GM10248 (cell line): ENCODE measurements at regions not wholly inside any gene's neighbourhood (a gene's known extent, or its start where the extent isn't known, plus 50 kb on each side); places are given as distances from the start of the nearest gene placed in this dataset.

Experiments used
- CTCF ChIA-PET: fragments of 300-600 bp; sonication (Branson Sonifier 250); formaldehyde crosslinking; extraction: SDS; loops from one replicate; lab custom pipeline; 2021; ENCODE audit warnings: antibody characterized with exemption; lab: Yijun Ruan, JAX
- POLR2A ChIA-PET: fragments of 350-650 bp; sonication (Branson Sonifier 250); formaldehyde crosslinking; extraction: SDS; loops from one replicate; lab custom pipeline; 2020; ENCODE audit warnings: antibody characterized with exemption; lab: Yijun Ruan, JAX
- DNase-seq: peaks from one replicate; pipeline ENCODE4 v3.0.0; 2012; ENCODE audit errors: extremely low spot score
- TF ChIP-seq, protein P1 (sequence below): IDR thresholded peaks from 2 replicates; pipeline ENCODE4 v1.5.1; 2012; ENCODE audit warnings: mild to moderate bottlenecking, low read depth; ENCODE audit errors: extremely low read depth, missing control alignments, control extremely low read depth

DNA sequence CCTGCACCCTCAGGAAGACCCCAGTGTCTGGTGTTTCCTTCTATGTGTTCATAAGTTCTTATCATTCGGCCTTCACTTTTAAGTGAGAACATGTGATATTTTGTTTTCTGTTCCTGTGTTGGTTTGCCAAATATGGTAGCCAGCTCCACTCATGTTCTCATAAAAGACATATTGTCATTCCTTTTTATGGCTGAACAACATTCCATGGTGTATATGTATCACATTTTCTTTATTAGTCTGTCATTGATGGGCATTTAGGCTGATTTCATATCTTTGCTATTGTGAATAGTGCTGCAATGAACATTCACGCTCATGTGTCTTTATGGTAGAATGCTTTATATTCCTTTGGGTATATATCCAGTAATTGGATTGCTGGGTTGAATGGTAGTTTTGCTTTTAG lies 645.1 kb downstream of the SLC16A7 start:
- CTCF ChIA-PET: no interaction called here
- TF ChIP-seq, protein P1, sequence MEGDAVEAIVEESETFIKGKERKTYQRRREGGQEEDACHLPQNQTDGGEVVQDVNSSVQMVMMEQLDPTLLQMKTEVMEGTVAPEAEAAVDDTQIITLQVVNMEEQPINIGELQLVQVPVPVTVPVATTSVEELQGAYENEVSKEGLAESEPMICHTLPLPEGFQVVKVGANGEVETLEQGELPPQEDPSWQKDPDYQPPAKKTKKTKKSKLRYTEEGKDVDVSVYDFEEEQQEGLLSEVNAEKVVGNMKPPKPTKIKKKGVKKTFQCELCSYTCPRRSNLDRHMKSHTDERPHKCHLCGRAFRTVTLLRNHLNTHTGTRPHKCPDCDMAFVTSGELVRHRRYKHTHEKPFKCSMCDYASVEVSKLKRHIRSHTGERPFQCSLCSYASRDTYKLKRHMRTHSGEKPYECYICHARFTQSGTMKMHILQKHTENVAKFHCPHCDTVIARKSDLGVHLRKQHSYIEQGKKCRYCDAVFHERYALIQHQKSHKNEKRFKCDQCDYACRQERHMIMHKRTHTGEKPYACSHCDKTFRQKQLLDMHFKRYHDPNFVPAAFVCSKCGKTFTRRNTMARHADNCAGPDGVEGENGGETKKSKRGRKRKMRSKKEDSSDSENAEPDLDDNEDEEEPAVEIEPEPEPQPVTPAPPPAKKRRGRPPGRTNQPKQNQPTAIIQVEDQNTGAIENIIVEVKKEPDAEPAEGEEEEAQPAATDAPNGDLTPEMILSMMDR: no peak
- POLR2A ChIA-PET: no interaction called here
- DNase-seq: no peak

DNA sequence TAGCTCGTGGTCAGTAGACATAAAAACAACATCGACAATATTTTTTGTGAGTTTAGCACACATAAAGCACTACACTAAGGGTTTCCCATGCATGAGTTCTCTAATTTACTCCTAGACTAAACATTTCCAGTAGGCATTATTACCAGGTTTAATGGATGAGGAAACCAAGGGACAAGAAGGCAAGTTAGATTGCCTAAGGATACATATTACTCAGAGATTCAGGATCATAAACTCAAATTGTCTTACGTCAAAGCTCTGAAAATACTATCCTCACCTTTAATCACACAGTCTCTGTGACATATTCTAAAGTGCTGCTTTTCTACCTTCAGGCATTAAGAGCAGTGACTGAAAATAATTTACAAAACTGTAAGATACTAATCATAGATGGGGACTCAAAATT lies 655.3 kb downstream of the SLC16A7 start:
- no peak for DNase-seq
- TF ChIP-seq, protein P1: no peak
- ChIA-PET POLR2A (no interaction called here), CTCF (no interaction called here)

DNA sequence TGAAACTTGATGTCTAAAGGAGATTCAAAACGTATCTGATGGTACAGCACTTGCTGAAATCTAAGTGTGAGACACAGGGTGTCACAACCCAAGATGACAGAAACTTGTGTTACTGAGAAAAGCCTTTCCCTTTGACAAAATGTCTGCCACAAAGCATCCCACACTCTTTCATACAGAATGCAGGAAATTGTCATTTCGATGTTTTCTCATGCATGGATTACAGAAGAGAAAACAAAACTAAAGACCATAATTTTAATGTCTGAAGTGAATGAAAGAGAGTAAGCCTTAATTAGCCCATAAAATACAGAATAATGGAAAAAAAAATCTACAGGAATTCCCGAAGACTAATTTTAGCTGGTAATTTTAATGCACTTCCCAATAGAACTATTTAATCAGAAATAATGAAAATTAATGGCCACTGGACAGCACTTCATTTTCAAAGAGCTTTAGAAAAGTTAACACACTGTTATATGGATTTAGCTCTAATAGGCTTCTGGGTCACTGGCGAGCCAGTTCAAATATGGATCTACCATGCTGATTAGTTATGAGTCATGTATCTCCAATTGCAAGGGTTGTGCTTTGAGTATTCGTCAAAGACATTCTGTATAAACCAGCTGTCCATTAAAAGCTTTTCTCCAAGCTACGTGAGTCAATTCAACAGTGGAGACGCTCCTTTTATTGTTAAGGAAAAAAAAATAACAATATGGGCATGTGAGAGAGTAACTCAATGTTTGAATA lies 656.7 kb downstream of the SLC16A7 start:
- TF ChIP-seq, protein P1: no peak
- CTCF ChIA-PET: interaction anchor here (1.1 to 1.5 kb wide), 2 partner anchors 9 to 17 kb away, joined by 3 to 4 read pairs; no protein-coding TSS in a partner anchor
- POLR2A ChIA-PET: no interaction called here
- DNase-seq: no peak

DNA sequence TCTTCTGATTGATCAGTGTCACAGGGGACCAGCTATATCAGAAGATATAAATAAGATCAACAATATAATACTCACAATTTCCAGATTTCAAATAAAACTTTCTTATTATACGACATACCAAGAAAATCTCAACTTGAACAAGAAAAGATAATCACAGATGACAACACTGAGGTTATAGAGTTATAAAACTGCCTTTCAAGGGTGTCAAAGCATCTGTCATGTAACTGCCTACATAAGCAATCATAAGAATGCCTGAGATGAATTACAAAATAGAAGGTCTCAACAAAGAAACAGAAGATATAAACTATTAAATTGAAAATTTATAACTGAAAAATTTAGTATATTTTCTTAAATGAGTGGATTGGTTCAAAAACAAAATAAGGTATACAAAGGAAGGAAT lies 659.2 kb downstream of the SLC16A7 start:
- no peak for DNase-seq
- ChIA-PET CTCF (no interaction called here), POLR2A (no interaction called here)
- TF ChIP-seq, protein P1: no peak

DNA sequence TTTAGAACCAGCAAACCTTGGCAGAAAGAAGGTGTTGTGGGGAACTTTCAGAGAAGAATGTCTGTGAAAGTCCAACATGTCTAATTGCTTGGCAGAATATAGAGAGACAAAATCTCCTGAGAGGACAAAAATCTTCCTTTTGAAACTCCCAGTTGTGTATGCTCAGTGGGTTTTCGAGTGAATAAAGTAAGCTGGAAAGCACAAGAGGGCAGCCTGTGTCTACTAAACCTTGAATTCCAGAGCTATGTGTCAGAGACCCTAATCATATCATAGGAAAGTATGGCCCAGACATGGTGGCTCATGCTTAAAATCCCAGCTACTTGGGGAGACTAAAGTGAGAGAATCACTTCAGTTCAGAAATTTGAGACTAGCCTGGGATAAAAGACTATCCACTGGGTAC lies 661.2 kb downstream of the SLC16A7 start:
- DNase-seq: no peak
- ChIA-PET POLR2A (no interaction called here), CTCF (interaction anchor here (1.5 kb wide), 1 partner anchor 10 kb away, joined by 6 read pairs; no protein-coding TSS in a partner anchor)
- TF ChIP-seq, protein P1: no peak

DNA sequence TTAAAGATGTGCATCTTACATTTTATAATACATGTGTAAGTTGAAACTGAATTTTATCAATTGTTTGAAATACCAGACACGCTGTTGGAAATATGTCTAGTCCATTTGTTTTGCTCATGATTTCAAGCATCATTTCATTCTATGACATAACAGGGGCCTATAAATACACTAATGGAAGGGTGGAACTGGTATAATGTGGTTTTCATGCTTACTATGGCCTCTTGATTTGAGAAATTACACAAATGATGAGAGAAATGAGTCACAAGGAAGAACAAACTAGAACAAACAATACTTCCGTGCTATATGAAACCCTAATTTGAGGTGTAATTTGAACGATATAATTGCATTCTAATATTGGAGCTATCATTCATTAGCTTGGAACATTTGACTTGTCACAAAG lies 663.4 kb downstream of the SLC16A7 start:
- ChIA-PET CTCF (interaction anchor here (1.0 to 1.2 kb wide), 2 partner anchors 9 to 26 kb away, joined by 3 read pairs; no protein-coding TSS in a partner anchor), POLR2A (no interaction called here)
- TF ChIP-seq, protein P1: no peak
- no peak for DNase-seq
